Embryonic facial prominence (tissue), 1 donor: ENCODE measurements at regions not wholly inside any gene's neighbourhood (a gene's known extent, or its start where the extent isn't known, plus 50 kb on each side); places are given as distances from the start of the nearest gene placed in this dataset.

Experiments
- DNase-seq: peaks from one replicate; pipeline ENCODE4 v3.0.0-alpha.2; 2016; ENCODE audit errors: extremely low spot score

- DNase-seq, result no peak
These were observed 254.8 kb upstream of the ZNF32 start for GRCh38 chr10:43903451-43903850.

- no peak for DNase-seq
These were observed 254.2 kb upstream of the ZNF32 start for GRCh38 chr10:43902842-43903241.

DNA sequence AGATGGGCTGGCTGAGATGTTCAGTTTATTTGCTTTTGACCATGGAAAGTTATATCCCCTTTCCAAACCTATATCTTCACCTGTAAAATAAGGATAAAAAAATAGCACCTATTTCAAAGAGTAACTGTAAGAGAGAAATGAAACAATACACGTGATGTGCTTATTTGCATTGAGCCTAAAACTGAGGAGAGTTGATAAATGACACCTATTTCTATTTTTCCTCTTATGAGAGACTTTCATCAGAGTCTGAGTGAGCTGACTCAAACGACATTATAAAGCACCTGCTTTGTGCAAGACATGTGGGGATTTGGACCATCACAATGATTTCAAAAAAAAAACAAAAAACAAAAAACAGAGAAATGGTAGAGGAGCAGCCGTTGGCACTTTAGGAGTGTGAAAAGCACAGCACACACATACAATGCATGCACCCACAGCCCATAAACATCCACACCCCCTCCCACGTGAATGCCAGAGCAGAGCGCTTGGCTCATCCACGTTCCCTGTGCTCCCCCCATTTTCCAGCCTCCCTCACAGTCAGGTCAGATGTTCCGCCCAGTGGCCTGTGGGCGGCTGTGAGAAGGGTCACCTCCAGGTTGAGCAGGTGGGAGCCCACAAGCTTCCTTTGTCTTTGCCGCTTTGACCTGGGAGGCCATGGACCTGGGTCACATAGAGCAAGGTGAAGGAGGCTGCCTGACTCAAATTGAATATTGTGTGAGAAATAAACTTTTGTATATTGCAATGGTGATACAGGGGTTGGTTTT, 253.2 kb upstream of the ZNF32 start:
- DNase-seq, result no peak

GRCh38 chr10:43901302-43901701, 252.6 kb upstream of the ZNF32 start:
- no peak for DNase-seq

- DNase-seq, result no peak
These were observed 251.9 kb upstream of the ZNF32 start for GRCh38 chr10:43900571-43900970.

DNA sequence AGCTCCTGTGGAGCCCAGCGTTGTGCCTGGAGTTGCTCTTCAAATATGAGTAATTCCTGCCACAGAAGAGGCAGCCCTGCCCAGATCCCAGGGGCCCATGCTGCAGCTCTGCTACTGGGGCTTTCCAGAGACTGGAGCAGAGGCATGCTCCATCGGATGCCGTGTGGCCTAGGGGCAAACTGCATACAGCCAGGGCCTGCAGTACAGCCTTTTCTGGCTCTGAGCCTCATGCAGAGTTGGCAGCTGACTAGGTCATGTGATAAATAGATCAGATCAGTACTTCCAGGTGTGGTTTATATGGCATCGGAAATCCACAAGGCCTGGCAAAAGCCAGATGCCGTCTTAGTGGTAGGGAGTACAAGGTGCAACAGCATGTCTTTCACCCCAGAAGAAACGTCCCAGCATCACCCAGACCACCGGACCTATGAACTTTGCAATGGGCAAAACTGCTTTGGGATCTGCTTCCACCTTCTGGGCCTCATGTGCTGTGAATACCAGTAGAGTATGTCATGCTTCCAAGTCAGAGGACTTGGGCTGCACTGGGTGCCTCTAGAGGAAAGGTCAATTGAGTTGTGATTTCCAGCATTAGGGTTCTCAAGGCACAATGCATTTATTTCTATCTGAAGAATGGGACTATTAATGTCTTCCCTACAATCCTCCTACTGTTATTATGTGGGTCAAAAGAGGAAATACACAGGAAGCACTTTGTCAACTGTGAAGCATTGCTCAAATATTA, 250.7 kb upstream of the ZNF32 start:
- no peak for DNase-seq

DNA sequence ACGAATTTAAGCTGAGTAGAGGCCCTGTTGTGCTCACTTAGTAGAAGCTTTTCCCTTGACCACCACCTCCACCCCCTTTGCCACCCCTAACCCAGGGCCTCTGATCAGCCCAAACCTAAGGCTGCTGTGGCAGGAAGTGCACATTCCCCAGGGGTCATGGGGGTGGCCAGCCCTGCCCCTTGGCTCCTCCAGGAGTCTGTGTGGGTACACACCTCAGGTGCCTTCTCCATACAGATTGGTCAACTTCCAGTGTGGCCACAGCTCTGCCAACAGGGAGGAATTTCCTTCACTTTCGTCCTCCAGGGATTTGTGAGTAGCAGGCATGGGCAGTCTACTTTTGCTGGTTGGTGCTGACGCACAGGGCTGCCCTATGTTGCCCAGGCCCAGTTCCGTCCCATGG, 249.9 kb upstream of the ZNF32 start:
- DNase-seq, result no peak

- DNase-seq, result no peak
These were observed 249.2 kb upstream of the ZNF32 start for GRCh38 chr10:43897765-43898419.

DNA sequence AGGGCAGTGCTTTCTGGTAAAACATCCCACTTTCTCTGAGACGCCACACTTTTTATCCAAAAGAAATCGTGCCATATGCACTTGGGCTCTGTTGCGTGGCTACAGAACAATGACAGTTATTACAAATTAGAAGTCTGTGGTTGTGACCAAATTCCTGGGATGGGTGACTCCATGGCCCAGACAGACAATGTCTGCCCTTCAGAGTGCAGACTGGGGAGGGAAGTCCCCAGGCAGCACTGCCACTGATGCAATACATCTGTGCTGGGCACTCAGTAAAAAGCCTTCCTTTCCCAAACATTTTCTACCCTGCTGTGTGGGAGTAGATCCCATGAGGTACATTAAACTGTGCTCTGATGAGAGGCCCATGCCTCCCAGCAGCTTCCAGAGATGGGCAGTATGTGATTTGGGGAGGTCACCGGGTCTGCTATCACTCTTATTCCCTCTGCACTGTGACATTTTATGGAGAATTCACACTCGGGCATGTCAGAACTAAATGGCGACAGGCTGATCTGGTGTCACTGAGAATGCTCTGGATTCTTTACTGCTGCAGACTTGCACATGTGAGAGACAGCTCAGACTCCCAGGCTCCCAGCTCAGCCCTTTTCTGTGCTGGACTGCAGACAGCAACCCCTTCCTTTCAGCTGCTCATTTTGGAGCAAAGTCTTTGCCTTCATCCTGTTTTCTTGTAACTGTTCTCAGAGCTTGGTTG, 243.5 kb upstream of the ZNF32 start:
- DNase-seq, result no peak

GRCh38 chr10:43891241-43891640, 242.6 kb upstream of the ZNF32 start:
- DNase-seq, result no peak

GRCh38 chr10:43890124-43890523, 241.4 kb upstream of the ZNF32 start:
- no peak for DNase-seq

- DNase-seq, result no peak
These were observed 239.9 kb upstream of the ZNF32 start for GRCh38 chr10:43888586-43888985.

DNA sequence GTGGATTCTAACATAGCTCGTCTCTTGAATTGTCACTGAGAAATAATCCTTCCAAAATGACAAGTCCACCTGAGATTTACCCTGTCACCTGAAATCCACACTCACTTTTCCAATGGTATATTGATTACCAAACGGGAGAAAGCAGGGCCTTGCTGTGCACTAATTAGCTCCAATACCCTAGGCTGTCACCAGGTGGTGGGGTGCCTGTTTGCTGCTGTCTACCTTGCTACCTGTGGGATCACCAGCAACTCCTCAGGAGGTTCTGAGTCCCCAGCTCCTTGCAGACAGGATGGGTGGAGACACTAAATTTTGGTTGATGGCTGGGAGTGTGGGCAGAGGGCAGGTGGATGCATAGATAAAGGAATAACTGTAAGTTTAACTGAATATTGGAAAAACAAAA, 237.2 kb upstream of the ZNF32 start:
- no peak for DNase-seq

GRCh38 chr10:43885252-43885651, 236.6 kb upstream of the ZNF32 start:
- no peak for DNase-seq

DNA sequence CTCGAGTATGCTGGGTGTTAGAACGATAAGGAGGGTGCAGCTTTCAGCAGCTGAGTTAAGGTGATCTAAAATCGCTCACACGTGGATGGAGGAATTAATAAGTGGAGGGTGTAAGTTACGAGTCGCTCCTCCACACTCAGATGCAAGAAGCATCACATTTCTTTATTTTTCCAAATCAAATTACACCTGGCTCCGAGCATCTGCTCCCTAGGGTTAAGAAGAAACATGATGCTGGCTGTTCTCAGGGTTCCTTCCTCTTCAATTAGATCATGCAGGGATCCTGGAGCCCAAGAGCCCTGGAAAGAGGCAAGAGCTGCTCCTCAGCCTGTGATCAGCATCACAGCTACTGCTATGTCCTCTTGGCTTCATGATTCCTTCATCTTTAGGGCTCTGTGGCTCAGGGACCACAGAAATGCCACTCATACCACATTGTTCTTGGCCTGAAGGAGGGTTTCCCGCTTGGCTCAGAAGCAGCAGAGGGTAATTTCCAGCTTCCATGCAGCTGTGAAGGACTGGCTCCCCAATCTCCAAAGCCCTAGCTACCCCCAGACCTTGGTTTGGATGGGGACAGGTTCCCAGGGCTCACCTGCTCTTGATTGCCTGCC, 235.9 kb upstream of the ZNF32 start:
- no peak for DNase-seq

DNA sequence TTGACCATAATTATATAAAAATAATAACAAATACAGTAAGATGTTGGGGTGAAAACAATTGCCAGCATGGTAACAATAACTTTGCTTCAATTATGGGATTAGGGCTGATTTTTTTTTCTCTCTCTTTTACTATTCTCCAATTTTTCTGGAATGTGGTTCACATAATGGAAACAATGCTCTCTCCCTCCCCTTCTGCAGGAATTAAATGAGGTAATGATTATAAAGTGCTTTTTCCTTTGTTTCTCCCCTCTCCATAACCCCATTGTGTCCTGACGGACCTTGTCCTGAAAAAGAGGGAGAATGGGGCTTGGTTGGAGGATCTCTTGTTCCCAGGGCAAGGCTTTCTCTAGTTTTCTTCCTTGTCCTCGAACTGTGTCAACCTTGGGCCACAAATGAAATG, 234.0 kb upstream of the ZNF32 start:
- no peak for DNase-seq

GRCh38 chr10:43881657-43882056, 233.0 kb upstream of the ZNF32 start:
- DNase-seq, result no peak

- DNase-seq, result no peak
These were observed 231.5 kb upstream of the ZNF32 start for GRCh38 chr10:43880160-43880559.

GRCh38 chr10:43879742-43880141, 231.1 kb upstream of the ZNF32 start:
- DNase-seq, result no peak

GRCh38 chr10:43879162-43879561, 230.5 kb upstream of the ZNF32 start:
- DNase-seq, result no peak

GRCh38 chr10:43878386-43878785, 229.7 kb upstream of the ZNF32 start:
- DNase-seq, result no peak

DNA sequence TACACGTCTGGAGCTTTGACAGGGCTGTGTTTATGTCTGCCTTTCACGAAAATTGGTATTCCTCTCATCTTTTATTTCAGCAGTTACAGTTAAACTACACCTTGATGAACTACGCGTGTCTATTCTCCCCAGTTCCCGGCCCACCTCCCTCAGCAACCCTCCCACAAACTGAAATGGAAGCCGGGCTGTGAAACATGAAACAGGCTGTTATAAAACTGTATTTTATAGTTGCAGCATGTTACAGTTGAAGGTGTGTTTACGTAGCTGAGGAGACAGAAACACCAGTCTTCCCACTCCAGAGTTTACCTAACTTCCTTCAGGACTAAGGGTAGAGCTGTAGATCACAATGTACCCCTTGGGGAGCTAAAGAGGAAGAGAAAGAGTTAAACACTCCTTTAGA, 228.3 kb upstream of the ZNF32 start:
- DNase-seq, result no peak
